ENCODE measurements at regions not wholly inside any gene's neighbourhood (a gene's known extent, or its start where the extent isn't known, plus 50 kb on each side); places are given as distances from the start of the nearest gene placed in this dataset.
"Not testable (repeated sequence)": the region's sequence is repeated elsewhere in the genome, so short reads cannot be mapped to it uniquely, and the experiment has no call there.

GRCh38 chr5:92147798-92148197, 764.7 kb upstream of the ARRDC3 start:
- DNase-seq (ENCODE audit: low read depth): no peak
- no peak overlapping the region for H3K4me3 ChIP-seq (ENCODE audit: low read depth, low read length)
- no peak for TF ChIP-seq CTCF (IDR thresholded peaks at IDR 0.05; ENCODE audit: insufficient read depth, low read depth, low read length)

DNA sequence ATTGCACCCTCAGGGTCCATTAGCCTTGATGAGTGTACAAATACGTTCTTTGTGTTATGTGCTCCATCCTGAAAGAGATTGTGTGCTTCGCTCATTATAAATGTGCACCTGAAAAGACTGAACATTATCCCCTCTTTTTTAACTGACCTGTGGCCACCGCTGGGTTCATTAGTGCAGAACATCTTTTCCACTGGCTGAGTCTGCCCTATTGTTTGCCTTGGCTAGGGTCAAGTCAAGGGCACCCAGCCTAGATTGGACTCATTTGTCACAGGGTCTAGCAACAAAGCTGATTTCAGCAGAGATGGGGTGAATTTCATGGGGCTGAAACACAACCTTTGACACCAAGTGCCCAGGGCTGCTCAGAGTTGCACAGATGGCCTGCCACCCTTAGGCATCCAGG, 764.1 kb upstream of the ARRDC3 start:
- no peak overlapping the region for H3K4me3 ChIP-seq (ENCODE audit: low read depth, low read length)
- DNase-seq (ENCODE audit: low read depth): no peak
- TF ChIP-seq CTCF (IDR thresholded peaks at IDR 0.05; ENCODE audit: insufficient read depth, low read depth, low read length): no peak

DNA sequence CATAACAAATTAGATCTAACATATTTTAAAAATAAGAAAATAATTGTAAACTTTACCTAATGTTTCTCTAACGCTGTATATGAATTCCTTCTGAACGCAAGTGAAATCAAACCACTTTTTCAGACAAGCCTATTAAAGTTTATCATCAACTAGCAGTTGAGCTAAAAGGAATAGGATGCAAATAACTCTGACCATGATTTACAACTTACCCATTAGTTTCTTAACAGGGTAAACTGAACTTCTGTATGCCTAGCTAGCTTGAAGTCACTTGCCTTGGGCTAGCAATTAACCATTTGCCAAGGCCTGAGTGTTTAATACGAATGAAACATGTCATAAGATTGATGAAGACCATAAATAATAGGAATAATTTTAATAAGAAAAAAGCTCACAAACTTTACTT, 762.7 kb upstream of the ARRDC3 start:
- no peak overlapping the region for H3K4me3 ChIP-seq (ENCODE audit: low read depth, low read length)
- TF ChIP-seq CTCF (IDR thresholded peaks at IDR 0.05; ENCODE audit: insufficient read depth, low read depth, low read length): no peak
- no peak for DNase-seq (ENCODE audit: low read depth)

- TF ChIP-seq CTCF (IDR thresholded peaks at IDR 0.05; ENCODE audit: insufficient read depth, low read depth, low read length): no peak
- DNase-seq (ENCODE audit: low read depth): no peak
- no peak overlapping the region for H3K4me3 ChIP-seq (ENCODE audit: low read depth, low read length)
Measured at GRCh38 chr5:92144824-92145223, 761.7 kb upstream of the ARRDC3 start.

DNA sequence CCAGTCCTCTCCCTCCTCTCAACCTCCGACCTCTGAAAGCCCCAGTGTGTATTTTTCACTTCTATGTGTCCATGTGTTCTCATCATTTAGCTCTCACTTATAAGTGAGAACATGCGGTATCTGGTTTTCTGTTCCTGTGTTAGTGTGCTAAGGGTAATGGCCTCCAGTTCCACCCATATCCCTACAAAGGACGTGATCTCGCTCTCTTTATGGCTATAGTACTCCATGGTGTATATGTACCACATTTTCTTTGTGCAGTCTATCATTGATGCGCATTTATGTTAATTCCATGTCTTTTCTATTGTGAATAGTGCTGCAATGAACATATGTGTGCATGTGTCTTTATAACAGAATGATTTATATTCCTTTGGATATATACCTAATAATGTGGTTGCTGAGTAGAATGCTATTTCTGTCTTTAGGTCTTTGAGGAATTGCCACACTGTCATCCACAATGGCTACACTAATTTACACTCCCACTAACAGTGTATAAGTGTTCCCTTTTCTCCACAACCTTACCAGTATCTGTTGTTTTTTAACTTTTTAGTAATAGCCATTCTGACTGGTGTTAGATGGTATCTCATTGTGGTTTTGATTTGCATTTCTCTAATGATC, 749.3 kb upstream of the ARRDC3 start:
- not testable (repeated sequence) for H3K4me3 ChIP-seq (ENCODE audit: low read depth, low read length); DNase-seq (ENCODE audit: low read depth)

- DNase-seq (ENCODE audit: low read depth): no peak
- TF ChIP-seq CTCF (IDR thresholded peaks at IDR 0.05; ENCODE audit: insufficient read depth, low read depth, low read length): no peak
- no peak overlapping the region for H3K4me3 ChIP-seq (ENCODE audit: low read depth, low read length)
Measured at GRCh38 chr5:92126182-92126581, 743.1 kb upstream of the ARRDC3 start.

DNA sequence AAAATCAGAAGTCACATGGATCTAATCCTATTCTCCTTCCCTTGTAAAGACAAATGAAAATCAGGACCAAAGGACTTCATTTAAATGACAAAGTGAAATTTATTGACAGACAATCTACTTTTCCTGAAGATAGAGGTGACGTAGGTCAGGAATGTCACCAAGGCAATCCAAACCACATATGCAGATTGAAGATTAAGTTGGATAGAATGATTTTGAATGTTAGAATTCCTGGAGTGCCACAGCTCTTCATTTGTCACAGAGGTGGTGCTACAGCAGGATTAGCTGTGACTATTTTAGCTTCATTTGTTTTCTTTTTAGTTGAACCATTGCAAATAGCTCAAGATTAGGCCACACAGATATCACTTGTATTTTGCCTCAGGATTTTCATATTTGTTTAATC, 736.0 kb upstream of the ARRDC3 start:
- DNase-seq (ENCODE audit: low read depth): no peak
- TF ChIP-seq CTCF (IDR thresholded peaks at IDR 0.05; ENCODE audit: insufficient read depth, low read depth, low read length): no peak

More for the DNA sequence above, 736.0 kb upstream of the ARRDC3 start:
- no peak overlapping the region for H3K4me3 ChIP-seq (ENCODE audit: low read depth, low read length)
